Aorta (tissue), 5 donors: ENCODE measurements at regions not wholly inside any gene's neighbourhood (a gene's known extent, or its start where the extent isn't known, plus 50 kb on each side); places are given as distances from the start of the nearest gene placed in this dataset.

ENCODE experiments used
- ATAC-seq: fragments of 200-7000 bp; cut with Tn5 transposase; one replicate; pipeline ENCODE4 v1.9.1; 2022; ENCODE audit warnings: moderate library complexity; ENCODE audit not compliant: low FRiP score
- DNase-seq, 2 donors: peaks; one replicate each; pipeline ENCODE4 v3.0.0-alpha.2; 2020
- H3K27ac ChIP-seq, 2 donors: one replicate each; pipeline ENCODE4 v1.5.1; 2013; ENCODE audit warnings: low read length in 2 of 2, mild to moderate bottlenecking in 2 of 2, moderate library complexity in 2 of 2, control low read depth in 1 of 2, inconsistent platforms in 1 of 2, low read depth in 1 of 2
- H3K27me3 ChIP-seq, 2 donors: one replicate each; pipeline ENCODE4 v1.6.1; 2013; ENCODE audit warnings: control low read depth in 1 of 2, low read length in 1 of 2, mild to moderate bottlenecking in 1 of 2, moderate library complexity in 1 of 2; ENCODE audit not compliant: insufficient read depth in 2 of 2, control insufficient read depth in 1 of 2
- H3K36me3 ChIP-seq, 2 donors: one replicate each; pipeline ENCODE4 v1.6.1; 2013; ENCODE audit warnings: control low read depth in 1 of 2, low read length in 1 of 2, mild to moderate bottlenecking in 1 of 2; ENCODE audit not compliant: insufficient read depth in 2 of 2, control insufficient read depth in 1 of 2
- H3K4me1 ChIP-seq, 2 donors: one replicate each; pipeline ENCODE4 v1.6.1; 2013; ENCODE audit warnings: low read length in 2 of 2, control low read depth in 1 of 2, mild to moderate bottlenecking in 1 of 2, moderate library complexity in 1 of 2; ENCODE audit not compliant: insufficient read depth in 2 of 2, control insufficient read depth in 1 of 2
- H3K4me3 ChIP-seq, 2 donors: one replicate each; pipeline ENCODE4 v1.5.1; 2013; ENCODE audit warnings: low read length in 2 of 2, control low read depth in 1 of 2, mild to moderate bottlenecking in 1 of 2
- H3K9me3 ChIP-seq: one replicate; pipeline ENCODE4 v1.6.1; 2013; ENCODE audit warnings: mild to moderate bottlenecking, low read length; ENCODE audit not compliant: control insufficient read depth
- WGBS, 2 donors: extraction: QIAGEN DNeasy Blood & Tissue Kit; methylation state at CpG; one replicate each; pipeline ENCODE4 v1.1.7; 2013; 5-methylcytosine and 5-hydroxymethylcytosine counted together
- intact Hi-C, 2 donors: fragments of 100-400 bp; cut with DNase I; formaldehyde crosslinking; loops; one replicate each; pipeline versions ENCODE4 v1.14.2 to v1.15.0; 2022
- donor health status: healthy with polysubstance abuse.
- donor health status: Bipolar disorder and iron deficiency.
- donor health status: DM: no; HTN: no; CAD: no.
- donor health status: DM: no; HTN: no; CAD: no.
- donor health status: DM: yes; HTN: yes; CAD: no.

DNA sequence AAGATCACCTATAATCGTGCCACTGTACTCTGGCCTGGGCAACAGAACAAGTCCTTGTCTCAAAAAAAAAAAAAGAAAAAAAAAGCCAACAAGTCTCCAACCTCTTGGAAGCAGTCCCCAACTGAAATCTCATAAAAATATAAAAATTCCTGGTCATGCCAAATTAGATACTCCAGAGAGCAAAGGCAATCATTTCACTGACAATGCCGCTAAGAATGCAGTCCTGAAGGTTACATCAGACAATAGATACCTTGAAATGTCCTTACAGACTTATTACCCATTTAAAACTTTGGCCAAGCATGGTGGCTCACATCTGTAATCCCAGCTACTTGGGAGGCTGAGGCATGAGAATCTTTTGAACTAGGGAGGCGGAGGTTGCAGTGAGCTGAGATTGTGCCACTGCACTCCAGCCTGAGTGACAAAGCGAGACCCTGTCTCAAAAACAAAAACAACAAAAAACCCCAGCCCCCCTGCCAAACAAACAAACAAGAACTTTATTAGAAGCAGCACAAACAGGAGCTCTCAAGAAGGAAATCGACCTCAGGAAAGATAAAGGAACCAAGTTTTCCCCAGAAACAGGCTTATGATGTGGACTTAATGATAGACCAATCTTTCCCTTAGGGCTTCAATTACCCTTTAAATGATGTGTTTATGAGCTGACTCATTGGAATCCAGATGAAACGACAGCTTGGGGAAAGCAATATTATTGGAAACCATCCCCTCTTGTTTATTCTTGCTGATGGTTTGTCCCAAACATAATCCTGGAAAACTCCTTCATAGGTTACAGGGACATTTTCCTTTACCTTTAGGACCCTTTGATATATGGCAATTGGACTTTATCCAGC, 53.1 kb upstream of the XCR1 start:
- intact Hi-C loops, result loop anchor here in 1 of 2 donors (5.0 kb wide), 1 partner anchor 33 kb away; no protein-coding TSS in a partner anchor
- DNase-seq (no peak), ATAC-seq (peak; percentile 61)
- Histone ChIP-seq H3K4me1 (no peaks in the 10 kb centered on the region), H3K36me3 (no peaks in the 10 kb centered on the region), H3K9me3 (no peaks in the 10 kb centered on the region), H3K27ac (no peak overlapping the region), H3K4me3 (no peak overlapping the region), H3K27me3 (no peaks in the 10 kb centered on the region)
- WGBS, 2 donors, result 70 to 72% methylated on average over 6 of the region's 6 CpGs

DNA sequence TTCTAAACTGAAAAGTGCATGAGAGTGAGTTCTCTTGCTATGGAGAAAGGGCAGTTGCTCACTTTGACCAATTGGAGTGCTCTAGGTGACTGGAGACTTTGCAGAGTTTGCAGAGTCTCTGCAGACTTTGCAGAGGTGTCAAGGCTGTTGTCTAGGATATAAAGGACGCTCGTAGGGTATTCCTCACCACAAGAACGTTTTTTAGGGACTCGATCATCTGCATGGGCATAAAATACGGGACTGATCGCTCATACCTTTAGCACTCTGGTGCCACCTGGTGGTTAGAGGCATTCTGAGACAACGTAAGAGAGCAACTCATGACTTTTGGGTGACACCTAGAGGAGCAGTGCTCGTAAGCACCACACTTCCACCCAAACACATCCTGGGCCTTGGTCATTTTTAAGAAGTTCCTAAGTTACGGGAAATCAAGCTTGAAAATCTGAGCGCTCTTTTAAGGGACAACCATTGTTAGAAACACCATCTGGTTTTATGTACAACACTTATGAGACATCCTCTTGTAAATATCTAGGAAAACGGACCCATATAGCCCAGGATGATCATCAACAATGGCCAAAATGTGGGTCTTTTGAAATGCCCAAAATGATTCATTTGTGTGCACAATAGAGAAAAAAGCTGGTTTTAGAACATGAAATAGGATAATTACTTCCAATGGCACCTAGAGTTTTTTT, 51.6 kb upstream of the XCR1 start:
- Histone ChIP-seq H3K4me1 (no peaks in the 10 kb centered on the region), H3K27me3 (no peaks in the 10 kb centered on the region), H3K36me3 (no peaks in the 10 kb centered on the region), H3K27ac (no peak overlapping the region), H3K9me3 (no peaks in the 10 kb centered on the region), H3K4me3 (no peak overlapping the region)
- peak; percentile 91 to 92 for DNase-seq
- intact Hi-C loops, result loop anchor here (1.0 to 10.0 kb wide), 5 partner anchors 138 to 317 kb away; partner anchors contain the start of gene LZTFL1 (in 1 of the 2)
- 7 to 8% methylated on average over 11 of the region's 11 CpGs for WGBS, 2 donors
- ATAC-seq, result peak; percentile 93
